IPS-15b (cell line): ENCODE measurements at regions not wholly inside any gene's neighbourhood (a gene's known extent, or its start where the extent isn't known, plus 50 kb on each side); places are given as distances from the start of the nearest gene placed in this dataset.
"Not testable (repeated sequence)": the region's sequence is repeated elsewhere in the genome, so short reads cannot be mapped to it uniquely, and the experiment has no call there.

Source experiments
- H3K27me3 ChIP-seq: one replicate; pipeline ENCODE4 v1.6.1; 2013; ENCODE audit warnings: low read length; ENCODE audit not compliant: control insufficient read depth, insufficient read depth
- H3K36me3 ChIP-seq: one replicate; pipeline ENCODE4 v1.6.1; 2013; ENCODE audit warnings: low read length; ENCODE audit not compliant: control insufficient read depth, insufficient read depth
- H3K4me1 ChIP-seq: one replicate; pipeline ENCODE4 v1.6.1; 2013; ENCODE audit warnings: mild to moderate bottlenecking, low read length; ENCODE audit not compliant: control insufficient read depth, insufficient read depth
- H3K4me3 ChIP-seq: one replicate; pipeline ENCODE4 v1.5.1; 2013; ENCODE audit warnings: low read depth, low read length
- H3K9ac ChIP-seq: one replicate; pipeline ENCODE4 v1.6.1; 2013; ENCODE audit warnings: low read depth, mild to moderate bottlenecking, low read length
- H3K9me3 ChIP-seq: one replicate; pipeline ENCODE4 v1.6.1; 2013; ENCODE audit warnings: mild to moderate bottlenecking, low read length; ENCODE audit not compliant: control insufficient read depth, insufficient read depth

DNA sequence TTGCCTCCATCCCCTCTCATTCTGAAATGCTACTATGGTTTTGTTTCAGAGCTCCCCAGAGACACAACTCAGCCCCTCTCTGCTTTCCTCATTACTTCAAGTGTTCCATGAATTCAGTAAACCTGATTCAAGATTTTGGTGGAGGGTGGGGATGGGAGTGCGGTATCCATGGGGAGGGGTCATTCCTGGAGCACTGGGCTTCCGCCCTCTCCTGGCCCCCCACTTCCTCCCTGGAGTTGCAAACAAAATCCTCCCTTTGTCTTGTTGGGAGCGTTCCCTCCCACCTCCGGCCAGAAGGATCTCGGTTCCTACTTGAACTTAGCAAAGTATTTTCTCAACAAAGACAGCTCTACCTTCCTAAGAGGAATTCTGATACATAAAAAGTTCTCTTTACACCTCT, 71.8 kb upstream of the LTA4H start:
- Histone ChIP-seq H3K9ac (no peak overlapping the region), H3K9me3 (no peaks in the 10 kb centered on the region), H3K36me3 (no peaks in the 10 kb centered on the region), H3K4me3 (no peak overlapping the region), H3K4me1 (no peaks in the 10 kb centered on the region), H3K27me3 (no peaks in the 10 kb centered on the region)

GRCh38 chr12:96108321-96108720, 72.9 kb upstream of the LTA4H start:
- no peaks in the 10 kb centered on the region for H3K9me3 ChIP-seq
- H3K4me3 ChIP-seq = no peak overlapping the region
- H3K36me3 ChIP-seq = no peaks in the 10 kb centered on the region
- H3K4me1 ChIP-seq = no peaks in the 10 kb centered on the region
- no peaks in the 10 kb centered on the region for H3K27me3 ChIP-seq
- H3K9ac ChIP-seq = no peak overlapping the region

GRCh38 chr12:96108941-96109340, 73.6 kb upstream of the LTA4H start:
- not testable (repeated sequence) for H3K9me3 ChIP-seq, H3K4me1 ChIP-seq, H3K36me3 ChIP-seq, H3K9ac ChIP-seq, H3K4me3 ChIP-seq, H3K27me3 ChIP-seq

DNA sequence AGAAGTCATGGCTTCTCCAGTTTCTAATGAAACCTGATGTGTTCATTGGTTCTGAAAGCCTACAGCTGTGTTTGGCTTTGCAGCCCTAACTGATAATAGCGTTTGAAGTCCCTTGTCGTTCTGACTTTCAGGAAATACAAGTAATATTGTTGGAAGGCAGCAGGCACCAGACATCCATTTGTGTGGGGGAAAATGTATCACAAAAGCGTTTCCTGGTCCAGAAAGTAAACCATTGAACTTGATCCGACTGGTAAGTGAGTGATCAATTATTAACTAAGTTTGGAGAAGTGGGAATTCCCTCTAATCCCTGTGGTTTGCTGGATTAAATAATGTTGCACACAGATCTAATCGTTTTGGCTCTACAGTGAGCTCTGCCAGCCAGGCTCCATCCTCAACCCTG, 77.3 kb upstream of the LTA4H start:
- Histone ChIP-seq H3K9ac (no peak overlapping the region), H3K36me3 (no peaks in the 10 kb centered on the region), H3K4me1 (no peaks in the 10 kb centered on the region), H3K4me3 (no peak overlapping the region), H3K9me3 (no peaks in the 10 kb centered on the region), H3K27me3 (no peaks in the 10 kb centered on the region)

DNA sequence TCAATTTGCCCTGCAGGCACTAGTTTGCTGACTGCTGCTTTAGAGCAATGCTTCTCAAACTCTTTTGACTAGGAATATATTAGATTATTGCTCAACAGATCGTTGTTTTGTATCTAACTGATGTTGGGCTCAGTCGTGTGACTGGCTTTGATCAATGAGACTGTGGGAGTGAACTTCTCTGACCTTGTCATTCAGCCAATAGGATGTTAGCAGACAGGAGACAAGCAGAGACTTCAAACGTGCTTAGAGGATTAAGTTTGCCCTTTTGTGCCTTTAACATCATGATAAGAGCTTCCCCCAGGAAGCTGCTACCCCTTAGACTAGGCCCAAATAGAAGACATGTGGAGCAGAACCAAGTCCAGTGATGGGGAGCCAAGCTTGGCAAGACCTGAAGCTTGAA, 76.7 kb upstream of the ELK3 start:
- no peaks in the 10 kb centered on the region for H3K9me3 ChIP-seq
- no peak overlapping the region for H3K4me3 ChIP-seq
- H3K36me3 ChIP-seq = no peaks in the 10 kb centered on the region
- H3K9ac ChIP-seq = no peak overlapping the region
- H3K27me3 ChIP-seq = no peaks in the 10 kb centered on the region
- H3K4me1 ChIP-seq = no peaks in the 10 kb centered on the region

- Histone ChIP-seq H3K9me3 (no peaks in the 10 kb centered on the region), H3K4me3 (no peak overlapping the region), H3K27me3 (no peaks in the 10 kb centered on the region), H3K4me1 (no peaks in the 10 kb centered on the region), H3K9ac (no peak overlapping the region), H3K36me3 (no peaks in the 10 kb centered on the region)
Observed at GRCh38 chr12:96120359-96121100, 73.6 kb upstream of the ELK3 start.

DNA sequence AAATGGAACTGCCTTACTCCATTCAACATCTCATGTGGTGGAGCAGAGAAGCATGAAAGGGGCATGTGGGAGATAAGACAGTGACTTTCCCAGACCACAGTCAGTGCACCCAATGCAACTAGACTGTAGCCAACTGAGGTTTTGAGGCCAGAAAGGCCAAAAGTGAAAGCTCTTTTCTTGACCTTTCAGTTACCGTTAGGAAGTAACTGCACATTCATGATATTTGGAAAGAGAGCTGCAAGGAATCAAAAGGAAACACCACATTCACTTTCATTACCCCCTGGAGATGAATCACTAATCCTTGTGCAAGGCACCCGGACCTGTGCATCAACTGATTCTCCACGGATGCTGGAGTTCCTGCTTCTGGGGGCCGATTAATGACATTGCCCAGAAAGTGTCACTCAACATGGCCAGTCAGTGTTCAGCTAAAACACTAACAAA, 72.9 kb upstream of the ELK3 start:
- no peaks in the 10 kb centered on the region for H3K36me3 ChIP-seq
- H3K9ac ChIP-seq = no peak overlapping the region
- no peak overlapping the region for H3K4me3 ChIP-seq
- H3K27me3 ChIP-seq = no peaks in the 10 kb centered on the region
- H3K4me1 ChIP-seq = no peaks in the 10 kb centered on the region
- no peaks in the 10 kb centered on the region for H3K9me3 ChIP-seq

GRCh38 chr12:96128292-96128691, 65.9 kb upstream of the ELK3 start:
- not testable (repeated sequence) for H3K4me1 ChIP-seq, H3K36me3 ChIP-seq, H3K4me3 ChIP-seq, H3K27me3 ChIP-seq, H3K9ac ChIP-seq, H3K9me3 ChIP-seq

- Histone ChIP-seq H3K36me3 (no peaks in the 10 kb centered on the region), H3K27me3 (peaks cover 3% of the 10 kb centered on the region), H3K4me3 (no peak overlapping the region), H3K9ac (no peak overlapping the region), H3K9me3 (no peaks in the 10 kb centered on the region), H3K4me1 (no peaks in the 10 kb centered on the region)
Observed at GRCh38 chr12:96130396-96131059, 63.6 kb upstream of the ELK3 start.

- Histone ChIP-seq H3K9ac (no peak overlapping the region), H3K27me3 (peaks cover 3% of the 10 kb centered on the region), H3K4me3 (no peak overlapping the region), H3K4me1 (no peaks in the 10 kb centered on the region), H3K36me3 (no peaks in the 10 kb centered on the region), H3K9me3 (no peaks in the 10 kb centered on the region)
Observed at GRCh38 chr12:96131230-96131788, 62.9 kb upstream of the ELK3 start.

GRCh38 chr12:96132819-96133218, 61.4 kb upstream of the ELK3 start:
- Histone ChIP-seq H3K27me3 (peaks cover 3% of the 10 kb centered on the region), H3K36me3 (no peaks in the 10 kb centered on the region), H3K4me3 (no peak overlapping the region), H3K9me3 (no peaks in the 10 kb centered on the region), H3K9ac (no peak overlapping the region), H3K4me1 (no peaks in the 10 kb centered on the region)

DNA sequence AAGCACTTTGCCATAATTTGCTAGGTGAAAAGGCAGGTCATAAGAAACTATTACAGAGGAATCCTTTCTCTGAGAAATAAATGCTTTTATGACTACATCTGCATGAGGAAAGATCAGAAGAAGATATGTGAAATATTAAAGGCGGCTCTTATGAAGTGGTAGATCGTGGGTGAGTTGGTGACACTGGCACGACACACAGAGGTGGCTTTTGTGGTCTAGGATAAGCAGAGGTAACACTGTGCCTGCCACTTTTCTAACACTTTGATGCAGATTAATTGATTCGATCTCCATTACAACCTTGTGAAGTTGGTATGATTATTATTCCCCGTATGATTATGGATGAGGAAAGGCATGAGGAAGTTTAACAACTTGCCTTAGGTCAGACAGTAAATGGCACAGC, 60.0 kb upstream of the ELK3 start:
- Histone ChIP-seq H3K36me3 (no peaks in the 10 kb centered on the region), H3K9me3 (no peaks in the 10 kb centered on the region), H3K4me1 (no peaks in the 10 kb centered on the region), H3K4me3 (no peak overlapping the region), H3K9ac (no peak overlapping the region), H3K27me3 (peaks cover 3% of the 10 kb centered on the region)
